Mammary epithelial cell (primary cell): ENCODE measurements at regions not wholly inside any gene's neighbourhood (a gene's known extent, or its start where the extent isn't known, plus 50 kb on each side); places are given as distances from the start of the nearest gene placed in this dataset.

ENCODE experiments used
- CTCF ChIP-seq, 2 donors: IDR thresholded peaks in 1 of 2; conservative IDR thresholded peaks in 1 of 2; 2 replicates each; pipeline ENCODE4 v1.5.1; 2011 to 2012; ENCODE audit warnings: inconsistent platforms in 2 of 2, low read length in 2 of 2, mild to moderate bottlenecking in 2 of 2, control low read depth in 1 of 2, low read depth in 1 of 2; ENCODE audit not compliant: insufficient read depth in 1 of 2; ENCODE audit errors: extremely low read depth in 1 of 2
- EZH2 ChIP-seq: IDR thresholded peaks from 2 replicates; pipeline ENCODE4 v1.6.1; 2012; ENCODE audit warnings: low read length, inconsistent platforms, borderline replicate concordance

- no peak for TF ChIP-seq CTCF (conservative IDR thresholded peaks at IDR 0.05 in 1 of 2, IDR thresholded peaks at IDR 0.05 in 1 of 2; ENCODE audit: extremely low read depth in 1 of 2, insufficient read depth in 1 of 2, low read depth in 1 of 2, low read length in 2 of 2)
- no peak for TF ChIP-seq EZH2
These were observed 134.9 kb upstream of the CACNA2D1 start for GRCh38 chr7:82578430-82578829.
